HG03097 (cell line): ENCODE measurements at regions not wholly inside any gene's neighbourhood (a gene's known extent, or its start where the extent isn't known, plus 50 kb on each side); places are given as distances from the start of the nearest gene placed in this dataset.

Experiments
- ATAC-seq: cut with Tn5 transposase; IDR thresholded peaks from one replicate; pipeline ENCODE4 v1.9.1; 2021; ENCODE audit not compliant: unreplicated experiment, low FRiP score

DNA sequence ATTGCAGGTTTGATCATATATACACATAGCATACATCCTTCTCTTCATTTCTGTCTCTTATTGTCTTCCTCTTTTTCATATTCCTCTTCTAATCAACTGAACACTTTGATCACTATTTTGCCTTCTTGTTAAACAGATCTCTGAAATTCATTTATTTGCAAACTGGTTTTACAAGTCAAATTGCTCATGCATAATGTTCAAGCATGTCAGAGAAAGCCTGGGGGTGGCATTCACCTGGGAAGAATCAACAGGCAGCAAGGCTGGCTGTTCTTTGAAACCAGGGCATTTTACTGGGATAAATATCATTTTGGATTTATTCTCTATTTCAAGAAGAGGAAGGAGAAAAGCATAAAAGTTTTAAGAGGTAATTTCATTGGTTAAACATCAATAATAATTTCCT lies 66.9 kb upstream of the LRATD1 start:
- no peak for ATAC-seq

DNA sequence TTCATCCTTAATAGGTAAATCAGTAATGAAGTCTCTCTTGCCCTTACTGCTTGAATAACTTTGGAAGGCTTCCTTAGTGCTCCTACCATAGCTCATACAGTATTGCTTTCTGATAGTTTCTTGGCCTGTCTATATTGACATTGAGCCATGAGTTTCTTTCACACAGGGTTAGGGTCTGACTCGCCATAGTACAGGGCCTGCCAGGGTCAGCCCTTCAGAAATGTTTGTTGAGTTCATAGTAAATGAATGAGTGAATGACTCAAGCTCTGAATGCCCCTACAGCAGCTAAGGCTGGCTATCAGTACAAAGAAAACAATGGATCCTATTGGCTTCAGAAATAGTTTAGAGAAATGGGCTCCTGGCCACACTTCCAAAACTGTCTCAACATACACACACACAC lies 65.0 kb upstream of the LRATD1 start:
- ATAC-seq, result no peak

GRCh38 chr2:14569294-14569693 lies 63.2 kb upstream of the LRATD1 start:
- no peak for ATAC-seq

- ATAC-seq, result no peak
These were observed 59.9 kb upstream of the LRATD1 start for GRCh38 chr2:14572633-14573032.

GRCh38 chr2:14577843-14578242 lies 54.7 kb upstream of the LRATD1 start:
- no peak for ATAC-seq
